Stimulated activated CD4-positive, alpha-beta T cell treated with anti-CD3 and anti-CD28 coated beads, Interleukin-1b, Interleukin-23, amount 100 ng/mL, for 4 hours (primary cell): ENCODE measurements at regions not wholly inside any gene's neighbourhood (a gene's known extent, or its start where the extent isn't known, plus 50 kb on each side); places are given as distances from the start of the nearest gene placed in this dataset.

ENCODE experiments used
- DNase-seq, 2 donors: peaks; one replicate each; pipeline ENCODE4 v3.0.0-alpha.2; 2020; ENCODE audit warnings: low read depth in 2 of 2

- no peak for DNase-seq
Measured at GRCh38 chr2:18651842-18652774, 62.7 kb upstream of the NT5C1B start.

DNA sequence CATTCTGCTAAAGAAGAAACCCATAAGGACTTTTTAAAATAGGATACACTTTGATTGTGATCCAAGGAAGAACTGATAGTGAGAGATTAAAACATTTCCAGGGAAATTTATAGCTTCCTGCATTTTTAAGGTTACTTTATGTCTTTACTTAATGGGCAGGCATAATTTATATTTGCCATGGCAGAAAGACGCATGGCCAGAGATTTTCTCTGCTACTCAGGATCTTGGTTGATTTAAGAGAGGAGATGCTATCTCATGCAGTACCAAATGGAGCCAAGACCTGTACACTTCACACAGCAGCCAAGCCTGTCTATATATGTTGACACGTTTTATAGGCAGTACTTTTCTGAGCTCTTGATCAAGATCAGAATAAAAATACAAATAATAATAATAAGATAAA, 60.9 kb upstream of the NT5C1B start:
- DNase-seq: no peak

DNA sequence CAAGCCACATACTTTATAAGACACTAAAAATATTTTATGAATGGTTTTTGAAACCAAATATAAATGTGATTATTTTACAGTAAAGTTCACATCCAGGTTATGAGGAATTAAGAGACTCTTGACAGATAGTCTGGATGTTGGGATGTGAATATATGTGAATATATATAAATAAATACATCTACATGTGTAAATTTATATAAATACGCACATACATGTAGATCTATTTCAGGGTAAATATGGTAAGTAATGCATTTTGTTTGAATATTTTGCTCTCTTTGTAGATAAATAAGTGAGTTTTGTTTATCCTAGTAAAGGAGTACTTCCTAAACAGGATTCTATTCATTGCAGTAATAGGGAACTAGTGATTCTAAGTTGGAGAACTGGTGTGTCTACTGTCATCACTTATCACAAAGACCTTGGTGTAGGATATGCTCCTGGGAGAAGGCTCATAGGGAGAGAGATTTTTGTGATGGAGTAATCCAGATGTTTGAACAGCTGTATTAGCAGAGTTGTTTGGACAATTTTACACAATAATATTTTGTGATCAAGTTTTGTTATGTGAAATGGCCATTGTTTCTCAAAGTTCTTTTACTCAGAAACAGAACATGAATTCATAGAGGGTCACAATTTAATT, 60.2 kb upstream of the NT5C1B start:
- no peak for DNase-seq

- DNase-seq: no peak
Measured at GRCh38 chr2:18648161-18648560, 58.8 kb upstream of the NT5C1B start.

DNA sequence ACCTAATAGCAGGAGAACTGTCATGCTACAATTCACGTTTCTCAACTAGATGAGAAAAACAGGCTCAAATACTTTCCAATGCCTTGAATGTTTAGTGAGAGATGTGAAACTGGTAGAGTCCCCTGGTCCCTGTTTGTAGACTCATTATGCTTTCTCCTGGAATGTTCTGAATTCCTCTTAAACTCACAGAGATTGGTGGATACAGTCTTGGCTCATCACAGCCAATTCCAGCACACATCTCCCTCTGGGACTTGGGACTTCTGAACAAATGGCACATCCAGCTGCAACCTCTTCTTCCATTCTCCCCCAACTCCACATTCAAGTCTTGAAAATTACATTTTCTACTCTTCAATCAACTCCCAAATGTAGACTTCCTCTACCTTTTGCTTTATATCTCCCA, 58.4 kb upstream of the NT5C1B start:
- DNase-seq: no peak

DNA sequence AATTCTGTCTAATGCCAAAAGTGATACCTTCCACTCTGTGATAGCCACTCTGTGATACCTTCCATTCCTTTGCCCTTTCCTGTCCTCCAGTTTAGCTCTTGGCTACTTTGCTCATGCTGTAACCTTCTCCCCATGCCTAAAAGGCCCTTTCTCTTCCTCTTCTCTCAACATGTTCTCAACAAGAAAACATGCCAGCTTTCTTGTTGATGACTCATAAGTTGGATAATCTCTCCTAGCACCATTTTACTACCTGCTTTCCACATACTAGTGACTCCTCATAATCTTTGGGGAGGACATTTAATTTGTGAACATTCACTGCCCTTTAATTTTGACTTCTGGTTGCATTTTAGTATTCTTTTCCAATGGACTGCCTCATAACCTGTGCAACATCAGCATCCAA, 55.9 kb upstream of the NT5C1B start:
- no peak for DNase-seq

- no peak for DNase-seq
Measured at GRCh38 chr2:18644115-18644462, 54.7 kb upstream of the NT5C1B start.

DNA sequence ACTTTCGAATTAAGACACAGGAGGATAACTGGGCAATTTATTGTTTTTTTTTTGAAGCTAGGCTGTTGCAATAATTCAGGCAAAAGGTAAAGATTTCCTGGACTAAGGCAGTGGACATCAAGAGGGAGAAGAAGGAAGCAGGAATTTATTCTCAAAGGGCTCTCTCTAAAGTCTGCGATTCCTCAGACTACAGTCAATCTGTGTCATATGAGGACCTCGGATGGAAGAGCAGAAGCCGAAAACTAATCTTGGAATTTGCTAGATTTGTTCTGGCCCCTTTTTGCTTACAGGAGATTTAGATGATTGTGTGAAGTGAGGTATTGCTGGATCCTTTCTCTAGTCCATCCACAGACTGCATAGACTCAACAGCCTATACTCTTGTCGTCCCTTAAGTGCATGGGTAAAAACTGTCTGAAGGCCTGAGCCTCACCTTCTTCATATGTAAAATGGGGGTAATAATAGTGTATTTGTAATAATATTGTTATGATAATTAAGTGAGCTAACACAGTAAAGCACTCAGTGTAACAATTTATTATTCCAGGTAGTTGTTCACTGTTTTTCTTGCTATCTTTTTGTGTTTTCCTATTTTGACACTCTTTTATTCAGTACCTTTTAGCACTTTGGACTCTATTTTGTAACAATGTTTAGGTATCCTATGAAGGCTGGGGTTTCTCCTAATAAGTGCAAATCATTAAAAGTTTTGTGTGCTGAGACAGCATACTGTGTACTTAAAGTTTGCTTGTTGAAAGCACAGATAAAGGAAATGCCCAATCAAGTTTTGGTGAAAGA, 54.2 kb upstream of the NT5C1B start:
- no peak for DNase-seq

GRCh38 chr2:18641823-18642222, 52.5 kb upstream of the NT5C1B start:
- no peak for DNase-seq

DNA sequence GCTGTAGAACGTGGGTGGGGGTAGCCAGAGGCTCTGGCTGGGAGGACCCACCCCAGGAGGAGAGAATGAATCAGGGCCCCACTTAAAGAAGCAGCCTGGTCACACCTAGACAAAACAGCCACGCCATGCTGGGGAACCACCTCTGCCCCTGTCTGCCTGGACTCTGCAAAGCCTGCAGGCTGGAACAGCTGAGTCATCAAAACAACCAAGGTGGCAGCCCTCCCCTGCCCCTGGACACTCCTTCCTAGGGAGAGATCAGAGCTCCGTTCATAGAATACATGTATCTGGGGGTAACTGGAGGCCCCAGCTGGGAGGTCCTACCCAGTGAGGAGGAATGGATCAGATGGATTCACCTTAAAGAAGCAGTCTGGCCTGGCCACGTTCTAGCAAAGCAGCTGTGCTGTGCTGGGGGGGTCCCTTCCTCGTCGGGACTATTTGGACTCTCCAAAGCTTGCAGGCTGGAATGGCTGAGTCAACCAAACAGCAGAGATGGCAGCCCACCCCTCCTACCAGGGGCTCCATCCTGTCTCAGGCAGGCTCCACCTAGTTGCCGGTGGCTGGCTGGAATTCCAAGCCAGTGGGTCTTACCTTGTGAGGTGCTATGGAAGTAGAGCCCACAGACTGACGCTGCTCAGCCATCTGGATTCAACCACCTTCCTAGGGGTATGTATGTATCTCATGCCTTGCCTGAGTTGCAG, 50.5 kb upstream of the NT5C1B start:
- DNase-seq: no peak
